ENCODE measurements at regions not wholly inside any gene's neighbourhood (a gene's known extent, or its start where the extent isn't known, plus 50 kb on each side); places are given as distances from the start of the nearest gene placed in this dataset.

- TF ChIP-seq FOXM1 (IDR thresholded peaks at IDR 0.05; ENCODE audit: borderline replicate concordance, low read depth) (no peak), REST (IDR thresholded peaks at IDR 0.05; ENCODE audit: low read depth) (no peak), EP300 (IDR thresholded peaks at IDR 0.05; ENCODE audit: borderline replicate concordance) (no peak), MAX (IDR thresholded peaks at IDR 0.05) (no peak), TCF12 (IDR thresholded peaks at IDR 0.05; ENCODE audit: low read depth) (no peak)
Observed at GRCh38 chr3:152626226-152626625, 208.7 kb upstream of the P2RY1 start.
